HepG2 (cell line): ENCODE measurements at regions not wholly inside any gene's neighbourhood (a gene's known extent, or its start where the extent isn't known, plus 50 kb on each side); places are given as distances from the start of the nearest gene placed in this dataset.

Experiments
- ATAC-seq: fragments of 200-7000 bp; cut with Tn5 transposase; 3 replicates; pipeline ENCODE4 v1.9.1; 2020; ENCODE audit warnings: mild to moderate bottlenecking, moderate library complexity
- BruUV-seq: library from RNA; stranded (reverse); fragments of 400-500 nt; replicated peaks from 2 replicates; lab custom pipeline; 2021; lab: Mats Ljungman, UMichigan
- CTCF ChIA-PET: fragments of 300-600 bp; formaldehyde crosslinking; extraction: SDS; loops from one replicate; lab custom pipeline; 2021; ENCODE audit warnings: low total read pairs, inconsistent platforms, low intra/inter-chr PET ratio; lab: Yijun Ruan, JAX
- POLR2A ChIA-PET: fragments of 350-600 bp; sonication (Branson Sonifier 250); formaldehyde crosslinking; loops from one replicate; lab custom pipeline; 2020; ENCODE audit warnings: antibody characterized with exemption, inconsistent platforms; lab: Yijun Ruan, JAX
- DNase-seq: peaks from one replicate; pipeline ENCODE4 v3.0.0-alpha.2; 2015; ENCODE audit warnings: low spot score
- FAIRE-seq: peaks from 3 replicates; lab custom pipeline; 2011; peaks lifted over from hg19 to GRCh38; lab: Jason Lieb, UNC
- H2AFZ ChIP-seq: one replicate; pipeline ENCODE4 v1.6.1; 2011; ENCODE audit warnings: low read length, inconsistent platforms
- H3K27ac ChIP-seq: fragments of 300-600 bp; 3 replicates; pipeline ENCODE4 v1.8.0; 2011; ENCODE audit warnings: mixed run types, mild to moderate bottlenecking, mixed read lengths, low read length, inconsistent platforms; ENCODE audit not compliant: insufficient read depth; ENCODE audit errors: extremely low read length
- H3K27me3 ChIP-seq, 2 experiments: fragments of 200-600 bp in 1 of 2; 2 replicates in 1 of 2; 3 replicates in 1 of 2; pipeline versions ENCODE4 v1.6.0 to v1.8.0; 2011; ENCODE audit warnings: low read length in 2 of 2, mild to moderate bottlenecking in 2 of 2, moderate library complexity in 2 of 2, inconsistent platforms in 1 of 2; ENCODE audit not compliant: insufficient read depth in 2 of 2, control insufficient read depth in 1 of 2
- H3K36me3 ChIP-seq, 2 experiments: fragments of 200-600 bp in 1 of 2; replicated peaks in 1 of 2; 2 replicates in 1 of 2; 3 replicates in 1 of 2; pipeline versions ENCODE4 v1.5.1 to v1.8.0; 2011; ENCODE audit warnings: low read length in 2 of 2, inconsistent platforms in 1 of 2; ENCODE audit not compliant: insufficient read depth in 2 of 2, control insufficient read depth in 1 of 2
- H3K4me1 ChIP-seq: 2 replicates; pipeline ENCODE4 v1.5.1; 2012; ENCODE audit warnings: low read length, inconsistent platforms; ENCODE audit not compliant: insufficient read depth
- H3K4me2 ChIP-seq: 2 replicates; pipeline ENCODE4 v1.6.0; 2011; ENCODE audit warnings: low read depth, low read length, inconsistent platforms
- H3K4me3 ChIP-seq, 3 experiments: fragments of 200-600 bp in 1 of 3; sonication (generic), shearing (Covaris generic) in 1 of 3; replicated peaks in 1 of 3; 2 replicates each; pipeline ENCODE4 v1.5.1; 2011 to 2016; ENCODE audit warnings: low read length in 3 of 3, inconsistent platforms in 2 of 3, low read depth in 2 of 3, mild to moderate bottlenecking in 2 of 3, control low read depth in 1 of 3, mixed read lengths in 1 of 3; ENCODE audit not compliant: insufficient read depth in 1 of 3
- H3K79me2 ChIP-seq: one replicate; pipeline ENCODE4 v1.6.1; 2011; ENCODE audit warnings: low read length, inconsistent platforms; ENCODE audit not compliant: insufficient read depth
- H3K9ac ChIP-seq: 2 replicates; pipeline ENCODE4 v1.6.0; 2011; ENCODE audit warnings: mild to moderate bottlenecking, low read depth, low read length, inconsistent platforms; ENCODE audit not compliant: insufficient read depth
- H3K9me3 ChIP-seq: 2 replicates; pipeline ENCODE4 v1.5.1; 2012; ENCODE audit warnings: mild to moderate bottlenecking, low read length
- H4K20me1 ChIP-seq: 2 replicates; pipeline ENCODE4 v1.6.0; 2011; ENCODE audit warnings: inconsistent platforms, mild to moderate bottlenecking, low read length, moderate library complexity; ENCODE audit not compliant: insufficient read depth
- BRCA1 ChIP-seq: sonication (generic); formaldehyde crosslinking; IDR thresholded peaks from 2 replicates; pipeline ENCODE4 v1.4.0; 2020; ENCODE audit warnings: missing genetic modification reagents
- E2F5 ChIP-seq: sonication (generic); formaldehyde crosslinking; conservative IDR thresholded peaks from 2 replicates; pipeline ENCODE4 v1.4.0; 2020; ENCODE audit warnings: missing genetic modification reagents
- ETS1 ChIP-seq: sonication (generic); formaldehyde crosslinking; IDR thresholded peaks from 2 replicates; pipeline ENCODE4 v1.4.0; 2020; ENCODE audit warnings: missing genetic modification reagents
- PATZ1 ChIP-seq: sonication (generic); formaldehyde crosslinking; IDR thresholded peaks from 2 replicates; pipeline ENCODE4 v1.4.0; 2020; ENCODE audit warnings: missing genetic modification reagents
- RERE ChIP-seq: IDR thresholded peaks from 2 replicates; pipeline ENCODE4 v1.6.1; 2016; ENCODE audit warnings: low read depth, missing genetic modification reagents, missing compliant biosample characterization
- SAP130 ChIP-seq: IDR thresholded peaks from 2 replicates; pipeline ENCODE4 v1.6.1; 2016; ENCODE audit warnings: low read depth
- TRIM22 ChIP-seq: fragments of 450-650 bp; IDR thresholded peaks from 2 replicates; pipeline ENCODE4 v1.6.1; 2017
- ZNF205 ChIP-seq: IDR thresholded peaks from 2 replicates; pipeline ENCODE4 v1.6.1; 2018; ENCODE audit warnings: missing biosample characterization, missing genetic modification reagents
- ZNF570 ChIP-seq: sonication (generic); formaldehyde crosslinking; IDR thresholded peaks from 2 replicates; pipeline ENCODE4 v1.4.0; 2020; ENCODE audit warnings: mild to moderate bottlenecking, missing genetic modification reagents, borderline replicate concordance
- ZNF781 ChIP-seq: sonication (generic); formaldehyde crosslinking; IDR thresholded peaks from 2 replicates; pipeline ENCODE4 v1.5.1; 2020; ENCODE audit warnings: borderline replicate concordance, mild to moderate bottlenecking, missing genetic modification reagents; ENCODE audit errors: not compliant biosample characterization
- WGBS: methylation state at CpG from one replicate; pipeline ENCODE4 v1.1.6; 2017; ENCODE audit warnings: low lambda C conversion rate; 5-methylcytosine and 5-hydroxymethylcytosine counted together
- in situ Hi-C: cut with HindIII; loops from 2 replicates; pipeline ENCODE4 v1.10.0; 2017; ENCODE audit warnings: low pct_unique_long_range_greater_than_20kb; ENCODE audit not compliant: extremely low pct_ligation_motif_present
- intact Hi-C: fragments of 100-400 bp; cut with micrococcal nuclease; formaldehyde crosslinking; loops from one replicate; pipeline ENCODE4 v1.10.0; 2022; ENCODE audit not compliant: unreplicated experiment

GRCh38 chr7:84669177-84669732 lies 474.7 kb upstream of the SEMA3A start (continued):
- TF ChIP-seq RERE (CRISPR knock-in tag) (no peak), SAP130 (CRISPR knock-in tag) (no peak), ZNF781 (CRISPR knock-in tag) (no peak)

GRCh38 chr7:84668116-84668515 lies 473.5 kb upstream of the SEMA3A start:
- ChIA-PET POLR2A (no interaction called here), CTCF (no interaction called here)
- no peak for DNase-seq
- H3K9me3 ChIP-seq = no peaks in the 10 kb centered on the region
- H4K20me1 ChIP-seq = no peaks in the 10 kb centered on the region
- intact Hi-C loops (no loop called here), in situ Hi-C loops (no loop called here)
- H3K79me2 ChIP-seq = no peaks in the 10 kb centered on the region
- no peak for FAIRE-seq
- no peak overlapping the region for H2AFZ ChIP-seq
- H3K9ac ChIP-seq = no peak overlapping the region
- H3K4me1 ChIP-seq = no peaks in the 10 kb centered on the region
- no peaks in the 10 kb centered on the region for H3K36me3 ChIP-seq
- ATAC-seq = no peak
- WGBS = 0% methylated on average over 1 of the region's 1 CpG
- no TSS peak for BruUV-seq
- H3K27ac ChIP-seq = no peak overlapping the region
- H3K4me2 ChIP-seq = no peak overlapping the region
- no peak overlapping the region for H3K4me3 ChIP-seq
- no peaks in the 10 kb centered on the region for H3K27me3 ChIP-seq
- no peak for TF ChIP-seq ZNF205
- no peak for TF ChIP-seq ETS1
- no peak for TF ChIP-seq BRCA1 (CRISPR knock-in tag)
- TF ChIP-seq PATZ1 = no peak
- TF ChIP-seq TRIM22 = no peak
- TF ChIP-seq ZNF570 (CRISPR knock-in tag) = no peak
- no peak for TF ChIP-seq E2F5 (CRISPR knock-in tag)
